Omental fat pad (tissue), 3 donors: ENCODE measurements at regions not wholly inside any gene's neighbourhood (a gene's known extent, or its start where the extent isn't known, plus 50 kb on each side); places are given as distances from the start of the nearest gene placed in this dataset.

ENCODE experiments used
- ATAC-seq: fragments of 150-250 bp; one replicate; pipeline ENCODE4 v1.9.1; 2016; ENCODE audit warnings: mild to moderate bottlenecking, moderate library complexity; ENCODE audit not compliant: low FRiP score
- DNase-seq: peaks from one replicate; pipeline ENCODE4 v3.0.0-alpha.2; 2019; ENCODE audit warnings: low spot score
- CTCF ChIP-seq, 3 donors: fragments of 450-650 bp; IDR thresholded peaks; one replicate each; pipeline ENCODE4 v1.5.1; 2016 to 2017; ENCODE audit warnings: antibody characterized with exemption in 3 of 3, mild to moderate bottlenecking in 3 of 3, moderate library complexity in 2 of 3

GRCh38 chr13:73325723-73326558, 267.1 kb downstream of the KLF5 start:
- no peak for ATAC-seq
- TF ChIP-seq CTCF (IDR thresholded peaks at IDR 0.05): no peak
- no peak for DNase-seq

- no peak for ATAC-seq
- no peak for TF ChIP-seq CTCF (IDR thresholded peaks at IDR 0.05)
- DNase-seq: no peak
Observed at GRCh38 chr13:73324842-73325722, 266.3 kb downstream of the KLF5 start.

- no peak for TF ChIP-seq CTCF (IDR thresholded peaks at IDR 0.05)
- ATAC-seq: no peak
- no peak for DNase-seq
Observed at GRCh38 chr13:73323615-73324014, 264.8 kb downstream of the KLF5 start.

GRCh38 chr13:73321043-73321442, 262.2 kb downstream of the KLF5 start:
- DNase-seq: no peak
- no peak for ATAC-seq
- no peak for TF ChIP-seq CTCF (IDR thresholded peaks at IDR 0.05)

- no peak for ATAC-seq
- DNase-seq: no peak
- no peak for TF ChIP-seq CTCF (IDR thresholded peaks at IDR 0.05)
Observed at GRCh38 chr13:73317140-73317539, 258.3 kb downstream of the KLF5 start.

- no peak for ATAC-seq
- no peak for TF ChIP-seq CTCF (IDR thresholded peaks at IDR 0.05)
- no peak for DNase-seq
Observed at GRCh38 chr13:73310366-73310765, 251.6 kb downstream of the KLF5 start.
